ENCODE measurements at regions not wholly inside any gene's neighbourhood (a gene's known extent, or its start where the extent isn't known, plus 50 kb on each side); places are given as distances from the start of the nearest gene placed in this dataset.
"Not testable (repeated sequence)": the region's sequence is repeated elsewhere in the genome, so short reads cannot be mapped to it uniquely, and the experiment has no call there.

DNA sequence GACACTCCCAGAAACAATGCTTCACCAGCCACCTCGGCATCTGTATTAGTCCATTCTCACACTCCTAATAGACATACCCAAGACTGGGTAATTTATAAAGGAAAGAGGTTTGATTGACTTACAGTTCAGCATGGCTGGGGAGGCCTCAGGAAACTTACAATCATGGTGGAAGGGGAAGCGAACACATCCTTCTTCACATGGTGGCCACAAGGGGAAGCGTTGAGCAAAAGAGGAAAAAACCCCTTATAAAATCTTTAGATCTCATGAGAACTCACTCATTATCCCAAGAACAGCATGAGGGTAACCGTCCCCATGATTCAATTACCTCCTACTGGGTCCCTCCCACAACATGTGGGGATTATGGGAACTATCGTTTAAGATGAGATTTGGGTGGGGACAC is 140.9 kb downstream of the LIG4 start:
- not testable (repeated sequence) for DNase-seq

DNA sequence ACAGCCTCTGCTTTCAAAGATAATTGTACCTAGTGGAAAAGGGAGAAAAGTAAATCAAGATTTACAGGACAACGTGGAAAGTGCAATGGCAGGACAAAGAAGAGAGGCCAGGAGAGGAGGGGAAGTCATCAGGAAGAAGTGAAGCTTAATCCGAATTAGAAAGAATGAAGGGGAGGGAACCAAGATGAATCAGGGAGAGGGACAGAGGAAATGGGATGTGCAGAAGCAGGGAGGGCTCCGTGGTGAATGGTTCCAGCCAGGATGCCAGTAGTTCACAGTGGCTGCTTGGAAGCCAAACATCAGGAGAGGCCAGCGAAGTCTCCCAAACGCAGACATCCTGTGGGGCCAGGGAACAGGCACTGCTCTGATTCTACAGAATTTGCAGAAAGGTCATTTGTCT is 144.4 kb downstream of the LIG4 start:
- no peak for DNase-seq

DNA sequence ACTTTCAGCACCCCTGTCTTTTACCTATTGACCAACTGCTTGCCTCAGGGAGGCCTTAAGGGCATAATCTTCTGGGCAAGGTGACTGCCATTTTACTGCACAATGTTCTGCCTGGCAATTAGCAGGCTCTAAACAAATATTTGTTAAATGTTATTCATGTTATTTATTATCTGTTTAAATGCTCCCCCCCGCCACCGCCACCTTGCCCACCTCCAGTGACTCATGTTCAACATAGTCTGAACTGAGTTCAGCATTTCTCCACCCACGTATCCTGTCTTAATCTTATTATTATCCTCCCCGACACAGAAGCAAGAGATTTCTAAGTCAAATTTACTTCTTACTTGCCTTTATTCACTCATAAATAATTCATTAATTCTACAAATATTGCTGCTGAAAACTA is 144.8 kb downstream of the LIG4 start:
- no peak for DNase-seq

DNA sequence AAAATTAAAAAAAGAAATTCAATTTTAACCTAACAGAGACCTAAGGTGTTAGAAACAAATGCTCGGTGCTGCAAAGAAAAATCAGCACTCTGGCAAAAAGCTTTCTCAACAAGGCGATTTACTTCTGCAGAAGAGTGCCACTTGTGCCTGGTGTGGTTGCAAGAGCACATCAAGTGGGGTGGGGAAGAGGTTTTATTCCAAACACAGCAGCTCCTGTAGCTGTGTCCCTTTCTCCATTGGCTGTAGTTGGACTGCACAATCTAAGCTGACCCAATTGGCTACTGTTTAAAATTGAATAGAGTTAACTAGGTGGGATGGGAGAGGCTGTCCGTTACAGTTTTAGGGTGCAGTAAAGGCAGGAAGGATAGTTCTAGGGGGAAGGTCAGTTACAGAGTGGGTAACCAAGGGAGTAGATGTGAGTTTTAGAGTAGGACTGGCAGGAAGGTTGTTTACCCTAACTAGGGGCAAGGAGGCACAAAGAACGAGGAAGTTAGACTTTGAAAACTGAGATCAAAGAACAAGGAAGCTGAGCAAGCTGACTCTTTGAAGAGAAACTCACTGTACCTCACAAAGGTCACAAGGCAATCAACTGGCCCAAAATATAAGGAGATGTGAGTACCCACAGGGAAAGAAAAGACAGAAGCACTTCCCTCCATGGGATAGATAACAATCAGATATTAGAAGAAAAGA is 145.7 kb downstream of the LIG4 start:
- DNase-seq = no peak

DNA sequence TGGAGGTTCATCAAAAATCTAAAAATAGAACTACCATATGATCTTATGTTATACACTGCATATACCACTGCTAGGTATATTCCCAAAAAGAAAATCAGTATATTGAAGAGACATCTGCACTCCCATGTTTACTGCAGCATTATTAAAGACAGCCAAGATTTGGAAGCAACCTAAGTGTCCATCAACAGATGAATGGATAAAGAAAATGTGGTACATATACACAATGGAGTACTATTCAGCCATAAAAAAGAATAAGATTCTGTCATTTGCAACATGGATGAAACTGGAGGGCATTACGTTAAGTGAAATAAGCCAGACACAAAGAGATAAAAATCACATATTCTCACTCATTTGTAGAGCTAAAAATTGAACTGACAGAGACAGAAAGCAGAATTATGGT is 151.0 kb downstream of the LIG4 start:
- DNase-seq = not testable (repeated sequence)

DNA sequence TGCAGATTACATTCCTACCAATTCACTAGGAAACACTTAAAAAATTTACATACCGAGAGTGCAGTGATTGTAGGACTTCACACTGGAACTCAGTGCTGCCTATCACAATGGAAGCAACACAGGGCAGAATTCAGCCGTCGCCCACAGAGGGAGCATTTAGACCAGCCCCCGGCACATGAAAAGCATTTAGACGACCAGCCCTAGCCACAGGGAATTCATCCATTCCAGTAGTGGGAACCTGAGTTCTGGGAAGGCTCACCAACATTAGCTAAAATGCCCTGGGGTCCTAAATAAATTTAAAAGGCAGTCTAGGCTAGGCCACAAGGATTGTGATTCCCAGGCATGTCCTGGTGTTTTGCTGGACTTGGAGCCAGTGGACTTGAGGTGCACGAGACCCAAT is 155.2 kb downstream of the LIG4 start:
- DNase-seq = no peak

DNA sequence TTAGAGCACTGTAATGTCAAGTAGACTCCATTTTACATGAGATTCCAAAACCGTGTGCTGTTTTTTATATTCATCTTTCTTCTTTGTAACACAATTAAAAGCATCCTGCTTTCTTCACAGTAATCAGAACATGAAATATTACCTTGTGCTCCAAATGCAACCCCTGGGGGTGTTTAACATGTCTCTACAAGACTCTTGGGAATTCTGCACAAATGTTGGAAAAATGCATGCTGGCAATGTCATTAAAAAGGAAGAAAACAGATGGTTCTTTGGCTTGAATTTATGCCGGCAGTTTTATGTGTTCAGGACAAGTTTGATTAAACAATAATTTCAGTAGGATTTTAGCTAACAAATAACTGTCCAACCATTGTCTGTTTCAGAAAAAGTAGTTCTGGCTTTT is 159.1 kb downstream of the LIG4 start:
- DNase-seq = no peak

DNA sequence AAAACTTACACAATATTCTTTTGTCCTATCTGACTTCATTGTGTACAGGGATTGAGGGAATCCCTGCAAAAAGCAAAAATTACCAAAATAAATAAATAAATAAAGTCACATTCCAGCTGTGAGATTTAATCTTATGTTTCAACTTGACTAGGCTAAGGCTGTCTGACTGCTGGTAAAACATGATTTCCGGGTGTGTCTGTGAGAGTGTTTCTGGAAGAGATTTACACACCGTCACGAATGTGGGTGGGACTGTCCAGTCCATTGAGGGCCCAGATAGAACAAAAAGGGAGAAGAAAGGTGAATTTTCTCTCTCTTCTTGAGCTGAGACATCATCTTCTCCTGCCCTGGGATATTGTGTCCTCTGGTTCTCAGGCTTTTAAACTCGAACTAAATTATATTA is 166.1 kb downstream of the LIG4 start:
- DNase-seq = no peak

DNA sequence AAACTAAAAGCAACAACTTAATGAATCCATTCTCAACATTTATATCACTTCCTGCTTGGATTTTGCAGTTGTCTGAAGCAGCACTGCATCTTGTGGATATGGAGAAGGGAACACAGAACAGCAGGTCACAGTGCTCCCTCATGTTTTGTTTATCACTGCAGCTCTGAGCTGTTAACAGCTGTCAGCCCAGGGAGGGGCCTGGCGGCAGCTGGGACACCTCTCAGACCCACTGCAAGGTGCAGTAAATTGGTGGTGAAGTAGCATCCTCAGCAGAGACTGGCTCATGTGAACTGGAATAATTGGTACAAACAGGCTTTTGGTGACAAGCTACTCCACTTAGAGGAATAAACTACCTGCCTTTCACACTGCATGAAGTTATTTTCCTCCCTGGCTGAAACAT is 170.4 kb downstream of the LIG4 start:
- no peak for DNase-seq

DNA sequence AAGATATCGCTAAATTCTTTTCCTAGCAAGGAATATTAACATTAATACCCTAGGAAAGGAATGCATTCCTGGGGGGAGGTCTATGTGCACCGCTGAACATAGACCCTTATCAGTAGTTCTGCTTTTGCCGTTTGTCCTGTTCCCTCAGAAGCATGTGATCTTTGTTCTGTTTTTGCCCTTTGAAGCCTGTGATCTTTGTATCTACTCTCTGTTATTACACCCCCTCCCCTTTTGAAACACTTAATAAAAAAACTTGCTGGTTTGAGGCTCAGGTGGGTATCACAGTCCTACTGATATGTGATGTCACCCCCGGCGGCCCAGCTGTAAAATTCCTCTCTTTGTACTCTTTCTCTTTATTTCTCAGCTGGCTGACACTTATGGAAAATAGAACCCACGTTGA is 172.5 kb downstream of the LIG4 start:
- DNase-seq = not testable (repeated sequence)

DNA sequence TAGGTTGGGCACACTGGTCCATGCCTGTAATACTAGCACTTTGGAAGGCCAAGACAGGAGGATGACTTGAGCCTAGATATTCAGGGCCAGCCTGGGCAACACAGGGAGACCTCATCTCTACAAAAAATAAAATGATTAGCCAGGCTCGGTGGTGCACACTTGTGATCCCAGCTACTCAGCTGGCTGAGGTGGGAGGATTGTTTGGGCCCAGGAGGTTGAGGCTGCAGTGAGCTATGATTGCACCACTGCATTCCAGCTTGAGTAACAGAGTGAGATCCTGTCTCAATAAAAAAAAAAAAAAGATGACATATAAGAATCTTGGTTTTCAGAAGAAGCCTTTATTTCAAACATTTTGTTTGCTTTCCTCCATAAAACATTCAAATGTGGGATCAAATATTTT is 178.0 kb downstream of the LIG4 start:
- DNase-seq = no peak

DNA sequence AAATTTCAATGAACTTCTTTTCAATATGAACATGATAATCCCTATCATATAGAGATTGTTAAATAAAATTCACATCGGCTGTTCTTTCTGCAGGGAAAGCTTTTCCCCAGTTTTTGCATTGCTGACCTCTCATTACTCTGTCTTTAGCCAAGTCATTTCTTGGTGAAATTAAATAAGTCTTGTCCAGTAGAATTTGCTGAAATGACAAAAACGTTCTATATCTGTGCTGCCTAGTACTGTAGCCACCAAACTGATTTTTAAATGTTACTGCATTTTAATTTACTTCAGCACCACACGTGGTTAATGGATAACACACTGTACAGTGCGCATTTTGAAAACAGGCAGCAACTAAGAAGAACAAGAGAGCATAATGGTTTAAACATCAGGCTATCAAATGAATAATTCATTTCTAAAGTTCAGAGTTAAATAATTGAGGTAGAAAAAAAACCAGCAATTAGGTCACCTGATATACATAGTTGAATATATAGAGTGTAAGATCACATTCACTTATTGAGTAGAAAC is 178.9 kb downstream of the LIG4 start:
- DNase-seq = no peak

DNA sequence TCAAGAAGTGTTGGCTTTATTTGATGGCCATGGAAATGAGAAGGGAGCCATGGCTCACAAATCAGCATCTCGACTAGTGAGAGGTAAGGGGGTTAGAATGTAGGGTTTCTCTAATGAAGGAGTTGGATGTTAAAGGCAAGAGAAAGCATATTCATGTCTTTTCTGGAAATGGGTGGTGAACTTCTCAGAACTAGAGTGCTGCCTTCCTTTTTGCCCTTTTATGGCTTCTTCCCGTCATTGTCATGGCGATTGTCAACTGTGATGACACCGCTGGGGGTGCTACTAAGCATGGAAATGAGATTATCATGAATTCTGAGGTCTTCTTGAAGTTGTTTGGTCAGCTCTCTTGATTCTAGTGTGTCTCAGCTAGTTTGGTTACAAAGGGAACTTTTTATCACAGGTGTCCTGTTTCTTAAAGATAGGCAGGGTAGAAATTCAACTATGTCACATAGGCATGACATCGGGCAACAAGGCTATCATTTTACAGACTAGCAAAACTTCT is 180.4 kb downstream of the LIG4 start:
- no peak for DNase-seq

DNA sequence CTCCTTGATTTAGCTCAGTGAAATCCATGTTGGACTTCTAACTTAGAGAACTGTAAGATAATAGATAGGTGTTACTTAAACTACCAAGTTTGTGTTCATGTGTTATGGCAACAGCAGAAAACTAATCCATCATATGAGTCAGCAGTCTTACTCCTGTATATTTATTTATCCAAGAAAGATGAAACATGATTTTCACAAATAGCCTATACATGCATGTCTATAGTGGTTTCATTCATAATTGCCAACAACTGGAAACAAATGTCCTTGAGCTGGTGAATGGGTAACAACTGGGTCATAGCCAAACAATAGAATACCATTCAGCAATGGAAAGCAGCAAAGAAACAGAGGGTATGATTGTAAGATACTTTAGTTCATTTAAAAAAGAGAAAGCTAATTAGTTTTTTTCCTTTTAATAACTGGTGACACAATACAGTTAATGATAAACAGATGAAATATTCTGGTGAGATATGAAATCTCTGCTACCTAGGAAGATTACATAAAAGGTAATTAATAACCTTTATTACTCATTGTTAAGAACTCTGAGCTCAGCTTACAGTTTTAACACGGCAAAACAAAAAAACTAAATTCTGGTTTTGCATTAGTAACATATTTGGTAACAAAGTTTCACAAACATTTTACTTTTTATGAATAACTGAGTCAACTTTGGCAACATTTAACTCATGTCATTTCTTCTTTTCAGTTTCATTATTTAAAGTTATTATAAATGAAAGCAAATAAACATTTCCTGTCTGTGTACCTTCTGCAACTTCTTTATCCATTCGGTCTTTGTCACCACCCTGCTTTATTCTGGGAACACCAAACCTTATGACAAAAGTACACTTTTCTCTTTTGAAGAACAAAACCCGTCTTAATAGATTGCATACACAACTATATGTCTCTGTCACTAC is 181.3 kb downstream of the LIG4 start:
- DNase-seq = no peak

DNA sequence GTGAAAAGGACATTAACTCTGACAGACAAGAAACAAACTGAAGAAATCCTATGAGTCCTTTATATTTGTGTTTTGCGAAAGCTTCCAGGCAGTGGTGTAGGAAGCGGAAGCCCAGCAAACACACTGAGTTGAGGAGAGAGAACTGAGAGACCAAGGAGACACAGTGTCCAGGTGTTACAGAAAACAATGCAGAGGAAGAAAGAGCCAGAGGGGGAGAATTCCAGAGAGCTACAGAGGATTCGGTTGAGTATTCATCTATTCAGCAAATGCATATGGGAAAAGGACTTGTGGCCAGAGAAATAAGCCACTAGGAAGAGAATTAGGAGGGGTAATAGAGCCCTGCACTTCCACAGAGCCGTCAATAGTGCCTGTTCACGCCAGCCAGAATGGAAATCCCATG is 183.5 kb downstream of the LIG4 start:
- DNase-seq = no peak

DNA sequence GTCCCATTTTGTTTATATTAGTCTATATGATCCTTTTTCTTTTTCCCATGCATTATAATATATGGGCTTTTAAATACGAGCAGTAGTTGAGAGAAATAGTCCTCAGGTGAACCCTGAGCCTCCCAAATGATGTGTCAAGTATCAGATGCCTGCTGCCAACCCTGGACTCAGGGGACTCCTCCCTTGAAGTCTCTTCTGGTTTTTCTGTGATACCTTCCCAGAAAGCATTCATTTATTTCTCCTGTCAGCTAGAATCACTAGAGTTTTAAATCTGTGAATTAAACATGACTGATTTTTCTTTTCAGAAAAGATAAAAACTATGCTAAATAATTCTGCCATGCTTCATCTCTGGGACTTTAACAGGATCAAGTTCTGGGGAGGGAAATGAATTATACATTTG is 184.6 kb downstream of the LIG4 start:
- DNase-seq = no peak

DNA sequence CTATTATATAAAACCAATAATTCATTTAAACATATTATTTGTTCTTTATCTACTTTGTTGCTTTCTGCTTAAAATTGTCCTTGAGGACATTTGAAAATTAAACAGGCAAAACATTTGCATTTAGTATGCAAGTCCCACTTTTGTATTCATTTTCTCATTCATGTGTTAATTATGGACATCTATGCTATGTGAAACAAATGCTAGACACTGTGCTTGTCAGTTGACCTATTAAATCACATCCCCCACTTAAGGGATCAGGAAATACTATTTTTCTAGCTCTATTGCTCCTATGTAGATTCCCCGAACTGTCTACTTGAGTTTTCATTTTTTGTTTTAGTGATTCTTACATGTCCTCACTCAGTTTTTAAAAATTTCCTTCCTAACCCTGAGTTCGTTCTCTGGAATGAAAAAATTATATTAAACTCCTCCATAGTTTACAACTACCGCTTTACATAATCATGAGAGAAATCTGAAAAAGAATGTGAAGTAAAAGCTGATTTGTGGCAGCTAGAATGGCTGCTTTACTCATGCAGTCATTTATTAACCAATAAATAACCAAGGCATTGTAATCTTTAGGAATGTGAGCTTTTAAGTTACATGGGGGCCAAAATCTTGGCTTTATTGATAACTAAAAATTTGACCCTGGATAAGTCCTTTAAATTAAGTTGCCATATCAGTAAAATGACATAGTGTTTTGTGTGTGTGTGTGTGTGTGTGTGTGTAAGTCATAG is 188.5 kb downstream of the LIG4 start:
- no peak for DNase-seq

DNA sequence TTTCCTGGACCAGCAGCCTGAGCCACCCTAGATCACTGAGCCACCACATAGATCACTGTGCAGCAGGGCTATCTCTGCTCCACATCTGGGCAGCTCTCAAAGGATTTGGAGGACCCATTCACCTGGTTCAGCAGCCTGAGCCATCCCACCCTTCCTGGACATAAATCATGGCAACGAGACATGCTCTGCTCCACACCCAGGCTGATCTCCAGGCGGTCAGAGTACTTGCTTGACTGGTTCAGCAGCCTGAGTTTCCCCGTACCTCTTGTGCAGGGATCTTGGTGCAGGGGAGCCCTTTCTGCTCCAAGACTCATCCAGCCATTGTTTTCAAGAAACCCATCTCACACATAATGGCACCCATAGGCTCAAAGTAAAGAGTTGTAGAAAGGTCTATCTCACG is 195.3 kb downstream of the LIG4 start:
- DNase-seq = no peak

DNA sequence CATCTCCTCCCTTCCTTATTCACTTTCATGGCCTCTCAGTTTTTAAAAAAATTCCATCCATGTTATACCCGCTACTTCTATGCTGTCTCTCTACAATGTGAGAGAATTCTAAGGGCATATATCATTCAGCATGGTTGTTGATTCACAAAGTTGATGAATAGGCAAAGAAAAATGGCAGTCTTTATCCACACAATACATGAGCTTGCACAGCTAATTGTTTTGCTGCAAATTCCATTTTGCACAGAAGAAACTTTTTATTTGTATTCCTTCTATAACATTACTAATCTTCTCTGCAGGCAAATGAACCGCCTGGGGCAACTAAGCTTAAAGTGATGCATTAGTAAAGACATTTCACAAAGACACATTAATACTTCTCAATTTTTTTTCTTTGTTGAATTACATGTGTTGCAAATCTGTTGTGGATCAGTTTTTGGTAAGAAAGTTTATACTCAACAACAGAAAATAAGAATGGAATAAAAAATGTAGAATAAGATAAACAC is 196.9 kb downstream of the LIG4 start:
- DNase-seq = no peak

DNA sequence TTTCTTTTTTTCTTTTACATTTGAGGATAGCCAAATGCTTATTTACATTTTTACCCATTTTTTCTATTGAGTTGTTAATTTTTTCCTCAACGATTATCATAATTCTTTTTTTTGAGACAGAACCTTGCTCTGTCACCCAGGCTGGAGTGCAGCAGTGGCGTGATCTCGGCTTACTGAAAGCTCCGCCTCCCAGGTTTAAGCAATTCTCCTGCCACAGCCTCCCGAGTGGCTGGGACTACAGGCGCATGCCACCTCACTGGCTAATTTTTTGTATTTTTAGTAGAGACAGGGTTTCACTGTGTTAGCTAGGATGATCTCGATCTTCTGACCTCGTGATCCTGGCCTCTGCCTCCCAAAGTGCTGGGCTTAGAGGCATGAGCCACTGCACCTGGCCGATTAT is 208.7 kb downstream of the LIG4 start:
- no peak for DNase-seq

DNA sequence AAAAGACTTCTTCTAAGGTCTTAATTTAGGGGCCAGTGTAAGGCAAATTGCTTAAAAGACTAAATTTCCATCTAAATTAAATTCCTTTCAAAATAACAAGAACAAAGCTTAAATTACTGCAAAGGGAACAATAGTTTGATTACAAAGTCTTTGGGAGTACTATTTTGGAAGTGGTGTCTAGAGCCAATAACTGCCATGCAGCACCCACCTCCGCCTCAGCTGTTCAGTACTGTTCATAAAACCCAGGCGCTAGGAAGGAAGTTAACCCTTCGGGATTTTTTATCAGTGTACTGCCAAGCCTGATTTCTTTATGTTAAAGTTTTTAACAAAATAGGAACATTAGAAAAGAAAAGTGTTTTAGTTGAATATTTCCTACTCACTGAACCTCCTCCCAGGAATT is 210.1 kb downstream of the LIG4 start:
- DNase-seq = no peak

DNA sequence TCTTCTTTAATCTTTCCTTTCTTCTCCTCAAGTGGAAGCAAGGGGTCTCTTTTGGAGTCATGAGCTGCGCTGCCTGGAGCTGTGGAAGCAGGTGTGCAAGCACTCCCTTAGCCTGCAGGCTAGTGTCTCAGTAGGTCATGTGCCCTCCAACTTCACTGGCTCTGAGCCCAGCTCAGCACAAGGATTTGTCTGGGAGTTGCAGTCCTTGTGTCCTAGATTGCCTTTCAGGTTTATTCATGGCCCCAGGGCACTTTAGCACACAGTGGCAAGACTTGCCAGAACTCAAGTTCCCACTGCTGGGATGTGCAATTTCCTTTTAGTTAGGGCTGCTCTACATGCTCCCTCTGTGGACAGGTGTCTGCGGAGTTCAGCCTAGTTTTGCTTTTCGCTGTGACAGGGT is 211.7 kb downstream of the LIG4 start:
- no peak for DNase-seq

DNA sequence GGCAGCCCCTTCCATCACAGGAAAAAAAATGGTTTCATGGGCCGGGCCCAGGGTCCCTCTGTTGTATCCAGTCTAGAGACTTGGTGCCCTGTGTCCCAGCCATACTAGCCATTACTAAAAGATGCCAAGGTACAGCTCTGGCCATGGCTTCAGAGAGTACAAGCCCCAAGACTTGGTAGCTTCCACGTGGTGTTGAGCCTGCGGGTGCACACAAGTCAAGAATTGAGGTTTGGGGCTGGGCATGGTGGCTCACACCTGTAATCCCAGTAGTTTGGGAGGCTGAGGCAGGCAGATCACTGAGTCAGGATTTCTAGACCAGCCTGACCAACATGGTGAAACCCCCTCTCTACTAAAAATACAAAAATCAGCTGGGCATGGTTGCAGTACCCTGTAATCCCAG is 214.3 kb downstream of the LIG4 start:
- DNase-seq = no peak

Measured in stimulated activated CD4-positive, alpha-beta T cell treated with anti-CD3 and anti-CD28 coated beads, Interleukin-2, amount 100 ng/mL, for 48 hours (primary cell).